K562 (cell line): ENCODE measurements at regions not wholly inside any gene's neighbourhood (a gene's known extent, or its start where the extent isn't known, plus 50 kb on each side); places are given as distances from the start of the nearest gene placed in this dataset.

Source experiments
- ATAC-seq: fragments of 200-7000 bp; cut with Tn5 transposase; 3 replicates; pipeline ENCODE4 v1.9.1; 2020; ENCODE audit warnings: moderate library complexity
- BruUV-seq: library from RNA; stranded (reverse); fragments of 400-500 nt; replicated peaks from 2 replicates; lab custom pipeline; 2021; lab: Mats Ljungman, UMichigan
- CTCF ChIA-PET: fragments of 300-600 bp; formaldehyde crosslinking; extraction: SDS; loops from one replicate; lab custom pipeline; 2021; ENCODE audit warnings: low intra/inter-chr PET ratio; lab: Yijun Ruan, JAX
- POLR2A ChIA-PET: fragments of 300-600, 350-650 bp; sonication (Branson Sonifier 250); formaldehyde crosslinking; extraction: SDS; loops from one replicate; lab custom pipeline; 2021; ENCODE audit warnings: antibody characterized with exemption, inconsistent platforms; lab: Yijun Ruan, JAX
- DNase-seq, 4 experiments: peaks; one replicate each; pipeline versions ENCODE4 v3.0.0 to v3.0.0-alpha.2; 2011 to 2018; ENCODE audit warnings: low spot score in 3 of 4, mixed read lengths in 3 of 4; ENCODE audit errors: extremely low read depth in 1 of 4
- FAIRE-seq: peaks from 2 replicates; lab custom pipeline; 2011; peaks lifted over from hg19 to GRCh38; lab: Jason Lieb, UNC
- H2AFZ ChIP-seq: 2 replicates; pipeline ENCODE4 v1.6.0; 2011; ENCODE audit warnings: low read depth, low read length, control low read depth, inconsistent platforms
- H3K27ac ChIP-seq: fragments of 200-600 bp; 3 replicates; pipeline ENCODE4 v1.8.0; 2011; ENCODE audit warnings: low read depth, mild to moderate bottlenecking, control low read depth, inconsistent platforms, low read length, moderate library complexity, mixed read lengths; ENCODE audit errors: extremely low read depth
- H3K27me3 ChIP-seq, 2 experiments: fragments of 300-600 bp in 1 of 2; 2 replicates in 1 of 2; 3 replicates in 1 of 2; pipeline versions ENCODE4 v1.6.0 to v1.8.0; 2011; ENCODE audit warnings: inconsistent platforms in 2 of 2, low read length in 2 of 2, mild to moderate bottlenecking in 1 of 2, mixed read lengths in 1 of 2, moderate library complexity in 1 of 2; ENCODE audit not compliant: control insufficient read depth in 2 of 2, insufficient read depth in 2 of 2
- H3K36me3 ChIP-seq: fragments of 300-600 bp; 3 replicates; pipeline ENCODE4 v1.8.0; 2011; ENCODE audit warnings: mild to moderate bottlenecking, low read length, inconsistent platforms; ENCODE audit not compliant: control insufficient read depth, insufficient read depth
- H3K4me1 ChIP-seq, 2 experiments: fragments of 200-600 bp in 1 of 2; replicated peaks in 1 of 2; 2 replicates in 1 of 2; 3 replicates in 1 of 2; pipeline versions ENCODE4 v1.5.1 to v1.8.0; 2011; ENCODE audit warnings: inconsistent platforms in 2 of 2, low read length in 2 of 2, mild to moderate bottlenecking in 1 of 2, mixed read lengths in 1 of 2, moderate library complexity in 1 of 2; ENCODE audit not compliant: control insufficient read depth in 2 of 2, insufficient read depth in 2 of 2
- H3K4me2 ChIP-seq: 2 replicates; pipeline ENCODE4 v1.6.1; 2011; ENCODE audit warnings: low read length, control low read depth, inconsistent platforms, mixed read lengths; ENCODE audit not compliant: insufficient read depth
- H3K4me3 ChIP-seq: fragments of 200-600 bp; sonication (generic), shearing (Covaris generic); 2 replicates; pipeline ENCODE4 v1.5.1; 2016; ENCODE audit warnings: control low read depth, inconsistent platforms
- H3K79me2 ChIP-seq: fragments of 200-600 bp; 3 replicates; pipeline ENCODE4 v1.8.0; 2011; ENCODE audit warnings: low read length, inconsistent platforms; ENCODE audit not compliant: control insufficient read depth, insufficient read depth
- H3K9ac ChIP-seq, 2 experiments: 2 replicates each; pipeline versions ENCODE4 v1.6.0 to v1.6.1; 2011; ENCODE audit warnings: low read depth in 2 of 2, low read length in 2 of 2, control low read depth in 1 of 2, inconsistent platforms in 1 of 2, mild to moderate bottlenecking in 1 of 2, mixed read lengths in 1 of 2; ENCODE audit not compliant: insufficient read depth in 1 of 2
- H3K9me1 ChIP-seq: one replicate; pipeline ENCODE4 v1.6.0; 2011; ENCODE audit warnings: inconsistent platforms, mild to moderate bottlenecking, low read length, moderate library complexity; ENCODE audit not compliant: control insufficient read depth, insufficient read depth
- H3K9me3 ChIP-seq: replicated peaks from 2 replicates; pipeline ENCODE4 v1.5.1; 2011; ENCODE audit warnings: low read depth, low read length, inconsistent platforms; ENCODE audit not compliant: control insufficient read depth, insufficient read depth
- H4K20me1 ChIP-seq: replicated peaks from 2 replicates; pipeline ENCODE4 v1.6.1; 2011; ENCODE audit warnings: low read length, inconsistent platforms, mixed read lengths; ENCODE audit not compliant: control insufficient read depth, insufficient read depth
- PTRF ChIP-seq: fragments of 450-650 bp; IDR thresholded peaks from 2 replicates; pipeline ENCODE4 v1.6.1; 2016; ENCODE audit warnings: mild to moderate bottlenecking, missing genetic modification characterization, missing compliant biosample characterization
- SP2 ChIP-seq: IDR thresholded peaks from 2 replicates; pipeline ENCODE4 v1.6.1; 2011; ENCODE audit warnings: mild to moderate bottlenecking, low read depth, low read length, moderate library complexity; ENCODE audit not compliant: poor library complexity, severe bottlenecking; ENCODE audit errors: extremely low read depth
- ZNF696 ChIP-seq: fragments of 250-450 bp; sonication (Bioruptor Pico); conservative IDR thresholded peaks from 2 replicates; pipeline ENCODE4 v1.4.0; 2020; ENCODE audit warnings: mild to moderate bottlenecking, moderate library complexity
- WGBS: fragments of 100-300 bp; shearing (Covaris generic); methylation state at CpG from one replicate; pipeline ENCODE4 v1.1.6; 2016; ENCODE audit warnings: low coverage, mixed read lengths; ENCODE audit not compliant: insufficient coverage; ENCODE audit errors: missing lambda C conversion rate; 5-methylcytosine and 5-hydroxymethylcytosine counted together
- in situ Hi-C: fragments of 300-500 bp; cut with MboI; formaldehyde crosslinking; loops from 4 replicates; pipeline ENCODE4 v1.15.0; 2018; ENCODE audit warnings: inconsistent platforms, mixed read lengths
- intact Hi-C: fragments of 100-400 bp; cut with micrococcal nuclease; formaldehyde crosslinking; loops from 2 replicates; pipeline ENCODE4 v1.14.2; 2022
- TF ChIP-seq, protein P1 (sequence below): fragments of 250-450 bp; sonication (Bioruptor Pico); IDR thresholded peaks from 2 replicates; pipeline ENCODE4 v1.8.0; 2021; ENCODE audit warnings: borderline replicate concordance, mild to moderate bottlenecking, moderate library complexity; ENCODE audit not compliant: poor library complexity, severe bottlenecking
- TF ChIP-seq, protein P2 (sequence below): sonication (generic); formaldehyde crosslinking; IDR thresholded peaks from 2 replicates; pipeline ENCODE4 v1.5.0; 2020; ENCODE audit warnings: missing genetic modification reagents
- TF ChIP-seq, protein P3 (sequence below): fragments of 250-450 bp; sonication (Bioruptor Pico); IDR thresholded peaks from 2 replicates; pipeline ENCODE4 v1.8.0; 2022; ENCODE audit warnings: moderate library complexity, mild to moderate bottlenecking, inconsistent platforms

DNA sequence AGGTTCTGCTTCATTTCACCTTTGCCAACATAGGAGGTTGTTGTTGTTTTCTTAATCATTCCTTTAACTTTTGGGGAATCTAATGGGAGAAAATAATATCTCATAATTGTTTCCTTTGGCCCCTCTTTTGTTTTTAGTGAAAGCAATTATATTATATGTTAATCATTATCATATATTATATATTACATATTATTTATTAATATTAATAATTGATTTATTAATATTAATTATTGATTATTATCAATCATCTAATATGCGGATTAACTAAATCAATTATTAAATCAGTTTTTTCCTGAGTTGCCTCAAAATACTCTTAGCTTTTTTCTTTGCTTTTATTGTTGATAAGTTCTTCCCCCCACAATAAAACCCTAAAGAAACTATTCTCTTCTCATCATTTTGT, 443.8 kb downstream of the GATA3 start:
- no peak overlapping the region for H3K4me3 ChIP-seq
- H3K36me3 ChIP-seq = no peaks in the 10 kb centered on the region
- in situ Hi-C loops = no loop called here
- ATAC-seq (no peak), FAIRE-seq (no peak), DNase-seq (no peak)
- no peak for TF ChIP-seq ZNF696 (CRISPR knock-in tag)
- TF ChIP-seq, protein P1, sequence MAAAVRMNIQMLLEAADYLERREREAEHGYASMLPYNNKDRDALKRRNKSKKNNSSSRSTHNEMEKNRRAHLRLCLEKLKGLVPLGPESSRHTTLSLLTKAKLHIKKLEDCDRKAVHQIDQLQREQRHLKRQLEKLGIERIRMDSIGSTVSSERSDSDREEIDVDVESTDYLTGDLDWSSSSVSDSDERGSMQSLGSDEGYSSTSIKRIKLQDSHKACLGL (CRISPR knock-in tag) = no peak
- no peak for TF ChIP-seq PTRF (tag)
- TF ChIP-seq, protein P2, sequence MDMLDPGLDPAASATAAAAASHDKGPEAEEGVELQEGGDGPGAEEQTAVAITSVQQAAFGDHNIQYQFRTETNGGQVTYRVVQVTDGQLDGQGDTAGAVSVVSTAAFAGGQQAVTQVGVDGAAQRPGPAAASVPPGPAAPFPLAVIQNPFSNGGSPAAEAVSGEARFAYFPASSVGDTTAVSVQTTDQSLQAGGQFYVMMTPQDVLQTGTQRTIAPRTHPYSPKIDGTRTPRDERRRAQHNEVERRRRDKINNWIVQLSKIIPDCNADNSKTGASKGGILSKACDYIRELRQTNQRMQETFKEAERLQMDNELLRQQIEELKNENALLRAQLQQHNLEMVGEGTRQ (CRISPR knock-in tag) = no peak
- TF ChIP-seq SP2 = no peak
- TF ChIP-seq, protein P3, sequence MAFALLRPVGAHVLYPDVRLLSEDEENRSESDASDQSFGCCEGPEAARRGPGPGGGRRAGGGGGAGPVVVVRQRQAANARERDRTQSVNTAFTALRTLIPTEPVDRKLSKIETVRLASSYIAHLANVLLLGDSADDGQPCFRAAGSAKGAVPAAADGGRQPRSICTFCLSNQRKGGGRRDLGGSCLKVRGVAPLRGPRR (CRISPR knock-in tag) = no peak
- H3K79me2 ChIP-seq = no peaks in the 10 kb centered on the region
- WGBS = 0% methylated on average over 1 of the region's 1 CpG
- H3K9me3 ChIP-seq = no peaks in the 10 kb centered on the region
- no peaks in the 10 kb centered on the region for H4K20me1 ChIP-seq
- no peak overlapping the region for H3K9ac ChIP-seq
- H3K27ac ChIP-seq = no peak overlapping the region
- intact Hi-C loops = no loop called here
- POLR2A ChIA-PET = no interaction called here
- CTCF ChIA-PET = no interaction called here
- H3K9me1 ChIP-seq = no peaks in the 10 kb centered on the region
- H3K4me2 ChIP-seq = no peak overlapping the region
- no peaks in the 10 kb centered on the region for H3K27me3 ChIP-seq
- H2AFZ ChIP-seq = no peak overlapping the region
- H3K4me1 ChIP-seq = no peaks in the 10 kb centered on the region
- no TSS peak for BruUV-seq
